GM13976 (cell line): ENCODE measurements at regions not wholly inside any gene's neighbourhood (a gene's known extent, or its start where the extent isn't known, plus 50 kb on each side); places are given as distances from the start of the nearest gene placed in this dataset.

Experiments used
- DNase-seq: peaks from one replicate; pipeline ENCODE4 v3.0.0; 2012; ENCODE audit warnings: low spot score
- CTCF ChIP-seq: IDR thresholded peaks from 2 replicates; pipeline ENCODE4 v1.5.1; 2012; ENCODE audit warnings: borderline replicate concordance, mild to moderate bottlenecking; ENCODE audit not compliant: insufficient read depth; ENCODE audit errors: extremely low read depth, missing control alignments, control extremely low read depth
- in situ Hi-C: fragments of 300-500 bp; cut with MboI; formaldehyde crosslinking; loops from one replicate; pipeline ENCODE4 v1.12.0; 2022; ENCODE audit warnings: low sequenced_read_pairs, mixed read lengths, inconsistent platforms; ENCODE audit not compliant: unreplicated experiment

- DNase-seq: no peak
- in situ Hi-C loops: no loop called here
- TF ChIP-seq CTCF: no peak
These were observed 714.8 kb downstream of the TLR4 start for GRCh38 chr9:118418887-118419565.

GRCh38 chr9:118419676-118420075 lies 715.5 kb downstream of the TLR4 start:
- in situ Hi-C loops: no loop called here
- no peak for TF ChIP-seq CTCF
- DNase-seq: no peak

- in situ Hi-C loops: no loop called here
- no peak for TF ChIP-seq CTCF
- DNase-seq: no peak
These were observed 718.3 kb downstream of the TLR4 start for GRCh38 chr9:118422508-118422907.

GRCh38 chr9:118423021-118423420 lies 718.8 kb downstream of the TLR4 start:
- in situ Hi-C loops: no loop called here
- TF ChIP-seq CTCF: no peak
- no peak for DNase-seq

- no peak for DNase-seq
- in situ Hi-C loops: no loop called here
- no peak for TF ChIP-seq CTCF
These were observed 719.5 kb downstream of the TLR4 start for GRCh38 chr9:118423721-118424120.

- no peak for TF ChIP-seq CTCF
- no peak for DNase-seq
- in situ Hi-C loops: no loop called here
These were observed 722.6 kb downstream of the TLR4 start for GRCh38 chr9:118426772-118427171.

- no peak for TF ChIP-seq CTCF
- in situ Hi-C loops: no loop called here
These were observed 734.6 kb downstream of the TLR4 start for GRCh38 chr9:118438810-118439209.

More at GRCh38 chr9:118438810-118439209, 734.6 kb downstream of the TLR4 start:
- DNase-seq: no peak
